Pons (tissue), 1 donor: ENCODE measurements at regions not wholly inside any gene's neighbourhood (a gene's known extent, or its start where the extent isn't known, plus 50 kb on each side); places are given as distances from the start of the nearest gene placed in this dataset.

ENCODE experiments used
- DNase-seq: peaks from one replicate; pipeline ENCODE4 v3.0.0-alpha.2; 2016; ENCODE audit warnings: low spot score

DNA sequence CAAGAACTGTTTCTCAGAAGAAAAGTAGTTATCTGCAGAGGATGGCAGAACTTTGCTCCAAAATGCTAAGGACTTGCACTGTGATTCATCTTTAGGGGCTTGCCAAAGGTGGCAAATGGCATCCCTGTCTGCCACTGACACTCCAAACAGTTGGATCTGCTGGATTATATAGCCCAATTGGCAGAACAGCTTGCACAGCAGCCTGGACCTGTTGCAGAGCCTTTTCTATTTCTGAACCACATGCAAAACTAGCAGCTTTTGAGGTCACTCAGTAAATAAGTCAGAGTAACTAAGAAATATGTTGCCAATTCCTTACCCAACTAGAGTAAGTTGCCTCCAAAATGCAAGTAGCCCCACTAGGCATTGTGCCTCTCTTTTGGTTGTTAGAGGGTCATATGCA is 397.5 kb upstream of the NOVA1 start:
- no peak for DNase-seq

DNA sequence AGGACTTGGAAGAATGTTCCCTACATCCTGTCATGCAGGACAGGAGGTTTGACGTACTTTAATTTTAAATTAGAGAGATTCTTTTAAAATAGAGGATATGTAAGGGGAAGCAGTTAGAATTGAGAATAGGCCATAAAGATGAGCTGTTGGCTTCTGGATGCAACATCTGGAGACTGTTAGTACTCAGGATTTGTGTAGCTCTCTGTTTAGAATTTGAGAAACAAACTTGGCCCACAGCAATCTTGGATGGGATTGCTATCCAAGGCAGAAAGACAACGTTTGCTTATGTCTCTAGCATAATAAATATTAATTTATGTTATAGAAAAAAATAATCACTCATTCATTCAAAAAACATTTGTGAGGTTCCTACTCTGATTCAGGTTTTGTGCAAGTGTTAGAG is 398.4 kb upstream of the NOVA1 start:
- no peak for DNase-seq

DNA sequence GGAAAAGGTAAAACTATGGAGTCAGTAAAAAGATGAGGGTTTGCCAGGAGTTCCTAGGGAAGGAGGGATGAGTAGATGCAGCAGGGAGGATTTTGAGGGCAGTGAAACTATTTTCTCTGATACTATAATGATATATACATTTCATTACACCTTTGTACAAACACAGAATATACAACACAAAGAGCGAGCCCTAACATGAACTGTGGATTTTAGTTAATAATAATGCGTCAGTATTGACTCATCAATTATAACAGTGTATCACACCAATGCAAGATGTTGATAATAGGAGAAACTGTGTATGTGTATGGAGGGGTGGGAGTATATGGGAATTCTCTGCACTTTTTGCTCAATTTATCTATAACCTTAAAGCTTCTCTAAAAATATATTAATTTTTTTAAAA is 404.3 kb upstream of the NOVA1 start:
- DNase-seq, result no peak

DNA sequence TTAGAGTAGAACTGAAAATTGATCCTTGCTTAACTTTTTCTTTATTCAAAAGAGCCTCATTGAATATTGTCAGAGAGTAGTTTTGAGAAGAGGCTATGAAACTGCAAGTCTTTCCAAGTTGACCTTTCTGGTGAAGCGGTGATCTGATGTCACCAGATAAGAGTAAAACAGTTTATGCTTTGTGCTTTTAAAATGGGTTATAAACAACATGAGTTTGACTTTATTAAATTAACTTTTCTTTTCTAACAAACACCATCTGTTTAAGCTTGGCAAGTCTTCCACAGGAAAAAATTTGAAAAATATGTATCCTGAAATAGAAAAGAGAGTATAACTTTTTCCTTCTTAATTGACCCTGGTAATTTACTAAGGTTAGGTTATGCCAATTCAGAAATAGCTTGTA is 408.7 kb upstream of the NOVA1 start:
- DNase-seq, result no peak

DNA sequence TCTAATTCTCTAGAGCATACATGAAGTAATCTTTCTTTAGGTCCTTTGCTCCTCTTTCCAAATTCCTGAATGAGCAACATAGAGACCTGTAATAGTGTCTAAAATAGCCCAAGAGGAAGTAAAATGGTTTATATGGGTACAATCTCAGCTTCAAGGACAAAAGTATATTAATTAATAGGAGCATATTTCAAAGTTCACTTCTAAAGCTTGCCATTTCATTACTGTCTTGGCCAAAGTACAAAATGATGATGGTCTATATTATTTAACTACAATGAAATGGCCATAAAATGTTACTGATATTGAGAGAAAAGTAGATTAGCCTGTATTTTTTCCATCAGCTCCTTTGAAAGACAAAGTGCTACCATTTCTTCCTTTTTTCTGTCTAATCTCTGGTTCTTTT is 410.4 kb upstream of the NOVA1 start:
- DNase-seq, result no peak

DNA sequence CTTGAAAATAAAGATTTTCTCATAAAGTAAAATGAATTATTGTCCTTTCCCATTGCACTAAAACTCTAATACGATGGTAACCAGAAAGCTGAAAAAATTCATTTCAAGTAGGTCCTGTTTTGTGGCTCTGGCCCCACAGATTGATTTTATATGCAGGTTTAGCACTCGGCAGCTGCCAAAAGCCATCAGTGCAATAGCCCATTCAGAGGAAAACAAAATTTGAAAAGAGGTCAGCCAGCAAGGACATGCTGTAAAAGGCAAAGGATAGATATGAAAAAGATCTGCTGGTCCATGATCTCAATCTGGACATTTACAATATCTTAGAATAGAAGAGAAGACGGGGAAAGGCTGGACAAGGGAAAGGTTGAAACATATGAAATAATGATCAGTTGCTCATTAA is 414.8 kb upstream of the NOVA1 start:
- DNase-seq, result no peak

DNA sequence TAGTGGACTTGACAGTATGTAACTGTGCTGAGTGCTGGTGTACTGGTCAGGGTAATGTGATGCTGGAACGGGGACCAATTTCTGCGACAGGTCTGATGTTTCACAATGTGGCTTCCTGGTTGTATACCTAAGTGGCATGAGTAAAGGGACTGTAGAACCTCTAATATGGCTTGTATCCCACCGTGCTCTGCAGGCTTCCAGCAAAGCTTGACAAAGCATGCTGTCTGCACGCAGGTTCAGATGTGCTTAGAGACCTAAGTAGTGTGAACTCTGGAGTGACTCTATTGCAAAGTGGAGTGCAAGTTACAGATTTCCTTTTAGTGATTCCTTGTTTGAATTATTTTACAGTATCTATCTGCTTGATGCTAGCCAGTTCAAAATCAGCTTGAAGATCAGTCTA is 415.8 kb upstream of the NOVA1 start:
- DNase-seq, result no peak

DNA sequence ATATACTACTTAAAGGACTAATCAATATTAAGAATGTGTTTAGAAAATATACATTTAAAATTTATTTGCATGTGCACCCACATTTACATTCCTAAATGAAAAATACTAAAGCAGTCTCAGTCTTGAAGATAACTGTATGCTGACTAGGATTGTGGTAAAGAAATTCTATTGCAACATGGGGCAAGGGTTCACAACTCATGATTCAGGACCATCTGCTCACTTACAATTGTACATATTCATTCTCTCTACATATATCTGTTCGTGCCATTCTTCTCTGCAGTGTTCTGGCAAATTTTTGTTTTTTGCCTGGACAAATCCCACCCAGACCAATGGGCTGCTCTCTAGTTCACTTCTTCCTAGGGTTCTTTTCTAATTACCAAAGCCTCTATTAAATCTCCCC is 417.2 kb upstream of the NOVA1 start:
- DNase-seq, result no peak

DNA sequence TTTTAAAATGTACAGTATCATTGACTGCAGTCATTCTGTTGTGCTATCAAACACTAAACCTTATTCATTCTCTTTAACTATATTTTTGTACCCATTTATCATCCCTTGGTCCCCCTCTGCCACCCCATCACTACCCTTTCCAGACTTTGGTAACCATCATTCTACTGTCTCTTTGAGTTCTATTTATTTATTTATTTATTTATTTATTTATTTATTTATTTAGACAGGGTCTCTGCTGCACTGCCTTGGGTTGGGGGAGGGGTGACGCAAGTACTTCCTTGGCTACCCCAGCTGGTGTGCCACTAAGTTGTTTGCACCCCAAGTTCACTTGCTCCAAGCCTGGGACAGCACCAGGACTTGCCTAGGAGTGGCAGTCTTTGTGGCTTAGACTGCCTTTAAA is 427.8 kb upstream of the NOVA1 start:
- DNase-seq, result no peak

DNA sequence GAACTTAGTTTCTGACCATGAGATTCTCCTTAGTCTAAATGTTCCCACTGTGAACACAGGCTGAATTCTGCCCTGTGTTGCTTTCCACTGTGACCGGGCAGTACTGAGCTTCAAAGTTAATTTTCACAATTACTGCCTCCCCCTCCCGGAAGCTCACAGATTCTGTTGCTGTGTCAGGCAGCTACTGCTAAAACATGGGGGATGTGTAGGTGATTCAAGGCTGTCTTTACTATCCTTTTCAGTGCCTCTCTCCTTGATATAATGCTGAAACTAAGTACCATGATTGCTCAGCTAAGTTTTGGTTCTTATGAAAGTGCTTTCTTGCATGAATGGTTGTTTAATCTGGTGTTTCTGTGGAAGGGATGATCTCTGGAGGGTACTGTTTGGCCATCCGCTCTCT is 428.3 kb upstream of the NOVA1 start:
- DNase-seq, result no peak

DNA sequence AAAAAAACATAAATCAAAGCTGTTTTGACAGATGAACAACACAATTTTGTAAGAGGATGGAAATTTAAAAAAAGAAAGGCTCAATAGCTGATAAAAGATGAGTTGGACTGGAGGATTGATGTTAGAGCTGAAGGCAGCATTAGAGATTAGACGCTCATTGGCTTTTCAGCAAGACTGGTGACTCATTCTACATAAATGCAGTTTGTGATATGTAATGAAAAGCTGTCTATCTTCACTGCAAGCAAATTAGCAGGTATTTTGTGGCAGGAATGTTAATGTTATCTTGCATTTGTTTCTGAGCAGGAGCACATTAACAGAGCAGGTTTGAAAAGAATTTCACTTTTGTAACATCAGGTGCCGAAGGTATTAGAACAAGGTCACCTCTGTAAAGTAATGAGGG is 442.7 kb upstream of the NOVA1 start:
- no peak for DNase-seq

DNA sequence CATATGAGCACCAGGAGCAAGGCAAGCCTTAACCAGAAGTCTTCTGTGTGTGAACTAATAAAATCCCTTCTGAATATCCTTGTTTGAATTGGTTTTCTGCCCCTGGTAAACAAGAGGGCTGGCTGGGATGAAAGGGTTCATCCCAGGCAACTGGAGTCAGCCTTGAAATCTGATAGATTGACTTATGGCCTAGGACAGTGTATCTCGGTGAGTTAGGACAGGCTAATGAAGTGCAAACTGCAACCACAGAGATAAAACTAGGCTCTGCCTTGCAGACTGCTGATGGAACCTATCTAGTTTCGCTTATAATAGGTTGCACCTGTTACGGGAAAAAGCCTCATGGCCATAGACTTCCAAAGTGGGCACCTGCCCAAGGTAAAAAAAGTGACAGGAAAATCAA is 451.9 kb upstream of the NOVA1 start:
- no peak for DNase-seq

DNA sequence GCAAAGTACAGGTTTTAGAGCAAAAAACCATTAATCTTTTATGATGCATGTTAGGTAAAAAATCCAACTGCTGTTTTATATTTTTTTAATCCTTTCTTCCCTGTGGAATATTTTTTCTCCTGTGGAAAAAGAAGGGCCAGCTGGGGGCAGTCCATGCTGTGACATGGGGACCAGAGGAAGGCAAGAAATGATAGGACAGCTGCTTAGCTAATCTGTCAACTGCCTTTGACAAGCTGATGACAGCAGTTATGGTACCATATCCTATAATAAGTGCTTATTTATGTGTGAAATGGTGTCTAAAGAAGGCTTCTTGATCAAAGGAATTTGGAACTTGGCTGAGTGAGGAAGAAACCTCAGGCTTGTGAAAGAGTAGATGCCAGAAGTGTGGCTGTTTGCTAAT is 452.4 kb upstream of the NOVA1 start:
- DNase-seq, result peak; percentile 4

DNA sequence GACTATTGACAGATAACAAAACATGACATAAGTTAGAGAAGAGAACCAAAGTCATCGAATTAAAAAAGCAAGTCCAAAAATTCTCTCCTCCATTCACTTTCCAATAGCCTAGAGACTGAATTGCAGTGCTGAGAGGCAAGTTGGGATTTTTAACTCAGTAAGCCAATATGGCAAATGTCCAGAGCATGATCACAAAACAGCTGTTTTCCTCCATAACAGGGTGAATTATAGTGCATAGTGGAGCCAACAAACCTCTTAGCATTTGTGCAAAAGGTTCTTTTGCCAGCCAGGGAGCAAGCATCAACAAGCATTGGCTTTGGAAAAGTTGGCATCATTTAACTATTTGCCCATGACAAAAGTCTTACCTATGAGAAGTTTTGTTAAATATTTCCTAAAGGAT is 458.8 kb upstream of the NOVA1 start:
- DNase-seq, result peak; percentile 18

DNA sequence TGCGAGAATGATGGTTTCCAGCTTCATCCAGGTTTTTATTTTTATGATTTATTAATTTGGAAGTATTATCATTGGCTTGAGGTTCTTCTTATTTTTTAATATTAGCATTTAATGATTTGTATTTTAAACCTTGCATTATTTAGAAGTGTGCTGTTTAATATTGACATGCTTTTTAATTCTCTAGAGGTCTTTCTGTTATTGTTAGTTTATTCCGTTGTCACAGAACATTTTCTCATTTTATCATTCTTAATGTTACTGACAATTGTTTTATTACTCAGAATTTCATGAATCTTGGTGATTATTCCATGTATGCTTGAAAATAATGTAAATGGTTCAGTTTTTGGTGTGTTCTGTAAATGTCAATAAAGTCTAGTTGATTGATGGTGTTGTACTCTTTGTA is 463.5 kb upstream of the NOVA1 start:
- DNase-seq, result no peak

DNA sequence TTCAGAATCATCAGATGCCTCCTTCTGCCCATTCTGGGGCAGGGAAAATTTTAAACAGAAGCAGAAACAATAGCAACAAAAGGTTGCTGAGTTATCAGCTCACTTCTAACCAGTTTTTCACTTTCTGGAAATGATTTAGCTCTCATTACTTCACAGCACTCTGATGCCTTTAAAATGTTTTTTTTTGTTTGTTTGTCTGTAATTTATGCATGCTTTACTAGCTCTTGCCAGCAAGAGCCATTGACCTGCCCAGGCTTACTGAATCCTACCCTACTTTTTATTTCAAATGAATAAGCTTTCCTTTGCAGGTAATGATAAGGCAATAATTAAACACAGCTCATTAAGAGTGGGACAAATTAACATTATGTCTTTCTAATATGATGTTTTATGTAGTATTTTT is 466.1 kb upstream of the NOVA1 start:
- DNase-seq, result no peak

DNA sequence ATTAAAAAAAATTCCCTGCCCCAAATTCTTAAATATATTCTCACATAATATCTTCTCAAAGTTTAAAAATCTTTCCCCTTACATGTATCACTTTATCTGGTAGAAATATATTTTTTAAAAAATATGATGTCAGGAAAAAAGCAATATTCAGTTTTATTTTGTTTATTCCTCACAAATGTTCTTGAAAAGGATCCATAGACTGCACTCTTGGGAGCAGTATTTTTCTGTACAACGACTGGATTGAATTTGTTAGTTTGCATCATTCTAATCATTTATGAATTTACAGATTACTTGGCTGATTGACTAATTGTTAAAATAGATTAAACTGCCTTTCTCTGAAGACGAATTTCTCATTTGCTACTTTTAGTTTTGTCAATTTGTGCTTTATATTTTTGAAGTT is 468.1 kb upstream of the NOVA1 start:
- no peak for DNase-seq

DNA sequence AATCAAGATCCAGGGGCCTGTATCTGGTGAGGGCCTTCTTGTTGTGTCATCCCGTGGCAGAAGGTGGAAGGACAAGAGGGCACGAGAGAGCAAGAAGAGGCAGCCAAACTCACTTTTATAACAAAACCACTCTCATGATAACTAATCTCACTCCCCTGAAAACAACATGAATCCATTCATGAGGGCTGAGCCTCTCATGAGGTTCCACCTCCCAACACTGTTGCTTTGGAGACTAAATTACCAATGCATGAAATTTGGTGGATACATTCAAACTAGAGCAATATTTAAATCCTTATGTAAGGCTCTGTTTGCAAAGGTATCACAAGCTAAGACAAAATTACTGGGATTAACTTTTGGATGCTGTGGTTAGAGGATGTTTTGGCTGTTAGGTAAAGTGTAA is 470.1 kb upstream of the NOVA1 start:
- DNase-seq, result no peak

DNA sequence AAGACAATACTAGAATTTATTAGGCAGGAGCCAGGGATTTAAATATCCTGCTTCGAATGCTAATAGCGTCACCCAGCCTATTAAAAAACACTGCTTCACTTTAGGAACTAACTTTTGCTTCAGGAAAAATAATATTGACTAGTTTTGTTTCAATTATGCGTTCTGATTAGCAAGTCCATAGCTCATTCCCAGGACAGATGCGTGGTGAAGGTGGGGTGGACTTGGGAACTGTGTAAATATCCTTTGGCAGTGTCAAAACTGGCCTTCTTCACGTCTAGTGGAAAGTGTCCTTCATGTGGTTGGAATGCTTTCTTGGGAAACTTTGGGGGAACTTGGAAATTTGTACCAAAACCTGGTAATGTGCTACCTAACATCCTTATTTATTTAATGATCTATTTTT is 474.8 kb upstream of the NOVA1 start:
- DNase-seq, result no peak

DNA sequence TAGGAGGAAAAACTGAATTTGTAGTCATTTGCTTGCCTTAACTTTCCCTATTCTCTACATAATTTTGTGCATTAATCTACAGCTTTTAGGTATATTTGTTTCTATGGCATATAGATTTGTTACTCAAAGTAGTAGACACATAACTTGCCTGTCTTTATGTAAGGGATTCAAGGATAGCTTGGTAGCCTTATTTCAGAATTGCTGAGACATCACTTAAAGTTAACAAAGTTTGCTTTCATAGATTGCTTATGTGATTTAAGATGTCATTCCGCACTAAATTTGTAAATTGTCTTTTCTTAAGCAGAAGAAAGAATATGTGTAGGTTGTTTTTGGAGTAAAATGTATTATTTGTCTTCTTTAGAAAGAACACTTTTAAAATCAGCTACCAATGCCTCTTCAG is 477.7 kb upstream of the NOVA1 start:
- DNase-seq, result no peak

DNA sequence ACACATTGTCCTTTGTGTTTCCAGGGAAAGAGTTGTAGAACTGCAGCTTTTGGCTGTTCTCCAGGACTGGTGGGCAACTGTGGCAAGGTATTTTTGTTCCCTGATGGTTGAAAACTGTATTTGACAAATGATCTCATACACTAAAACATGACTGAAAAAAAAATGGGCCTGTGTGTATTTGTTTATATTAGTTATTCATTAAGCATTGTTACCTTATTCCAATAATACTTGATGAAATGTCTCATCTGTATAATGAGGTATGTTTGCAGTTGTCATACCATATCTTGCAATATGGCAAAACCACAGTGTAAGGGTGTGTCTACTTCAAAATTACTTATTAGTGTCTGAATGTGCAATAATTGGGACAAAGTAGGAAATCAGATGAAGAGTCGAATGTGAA is 479.4 kb upstream of the NOVA1 start:
- DNase-seq, result no peak

DNA sequence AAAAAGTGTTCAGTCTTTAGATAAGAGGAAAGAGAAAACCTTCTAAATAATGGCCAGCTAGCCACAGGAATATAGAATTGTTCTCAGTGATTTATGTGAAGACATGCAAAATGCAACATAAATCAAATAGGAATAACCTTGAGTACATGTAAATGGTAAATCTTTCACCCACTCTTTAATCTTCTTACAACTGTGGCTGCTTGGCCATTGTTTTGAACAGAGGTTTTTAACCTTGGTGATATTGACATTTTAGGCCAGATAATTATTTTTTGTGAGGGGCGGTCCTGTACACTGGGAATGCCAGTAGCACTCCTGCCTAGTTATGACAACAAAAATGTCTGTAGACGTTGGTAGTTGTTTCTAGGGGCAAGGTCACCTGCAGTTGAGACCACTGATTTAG is 479.9 kb upstream of the NOVA1 start:
- no peak for DNase-seq

DNA sequence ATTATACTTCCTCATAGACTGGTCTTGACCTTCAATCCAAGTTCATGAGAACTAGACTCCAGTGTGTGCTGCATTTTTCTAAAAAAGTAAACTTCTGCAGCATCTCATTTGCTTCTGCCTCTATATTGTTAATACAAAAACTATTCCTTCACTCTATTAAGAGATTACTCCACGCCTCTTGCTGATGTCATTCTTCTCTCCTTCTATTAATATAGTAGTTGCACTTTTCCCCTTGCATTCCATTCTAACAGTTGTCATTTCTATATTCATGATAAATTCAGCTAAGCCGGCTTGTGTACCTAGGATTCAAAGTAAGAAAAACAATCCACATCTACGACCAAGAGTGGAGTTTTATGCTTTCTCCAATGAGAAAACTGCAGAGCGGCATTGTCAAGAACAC is 480.4 kb upstream of the NOVA1 start:
- no peak for DNase-seq

DNA sequence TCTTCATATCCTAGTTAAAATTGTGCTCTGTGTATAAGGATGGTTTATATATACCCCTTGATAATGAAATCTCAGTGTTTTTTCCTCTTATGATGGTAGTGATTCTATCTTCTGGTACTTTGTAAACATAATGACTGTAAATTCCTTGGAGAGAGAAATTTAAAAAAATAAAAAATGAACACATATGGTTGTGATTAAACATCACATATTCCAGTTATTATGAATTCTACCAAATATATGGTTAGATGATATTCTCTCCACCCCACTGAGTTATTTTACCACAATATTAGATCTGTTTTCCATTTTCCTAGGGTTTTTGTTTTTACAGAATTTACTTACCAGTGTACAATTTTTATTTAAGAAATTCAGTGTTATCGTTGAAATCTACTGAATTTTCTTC is 481.9 kb upstream of the NOVA1 start:
- no peak for DNase-seq

DNA sequence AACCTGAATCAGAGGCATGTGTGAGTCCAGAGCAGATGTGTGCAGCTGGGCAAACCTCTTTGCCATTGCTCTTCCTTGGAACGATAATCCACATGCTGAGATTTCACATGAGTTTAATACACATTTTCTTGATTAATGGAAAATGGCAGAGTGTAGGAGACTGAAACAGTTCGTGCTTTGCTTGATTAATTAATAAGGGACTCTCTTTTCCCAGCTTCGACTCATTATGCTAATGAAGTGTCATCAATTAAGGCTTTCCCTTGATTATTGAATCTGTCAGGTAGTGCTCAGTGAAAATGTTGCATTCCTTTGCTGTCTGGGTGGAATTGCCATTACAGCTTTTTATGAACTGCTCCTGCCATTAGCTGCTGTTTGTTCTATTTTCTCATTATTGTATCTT is 487.7 kb upstream of the NOVA1 start:
- DNase-seq, result no peak

DNA sequence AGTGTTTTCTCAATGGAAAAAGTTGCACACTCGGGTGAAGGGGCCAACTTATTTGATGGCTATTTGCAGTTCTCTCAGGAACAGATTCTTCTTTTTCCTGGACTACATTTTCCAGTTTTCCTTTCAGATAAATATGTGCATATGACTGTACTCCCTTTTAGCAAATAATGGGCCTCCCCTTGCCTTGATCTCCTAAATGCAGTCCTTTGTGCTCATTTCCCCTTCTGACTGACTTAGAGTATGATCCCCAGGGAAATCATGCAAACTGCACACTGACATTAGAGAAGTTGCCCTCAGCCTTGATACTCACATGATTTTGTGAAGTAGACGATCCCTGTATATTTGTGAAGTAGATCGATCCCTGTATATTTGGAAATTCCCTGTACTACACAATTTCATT is 492.9 kb upstream of the NOVA1 start:
- DNase-seq, result no peak
